CD4-positive, alpha-beta T cell treated with Interleukin-21 for 1 hour (primary cell): ENCODE measurements at regions not wholly inside any gene's neighbourhood (a gene's known extent, or its start where the extent isn't known, plus 50 kb on each side); places are given as distances from the start of the nearest gene placed in this dataset.
"Not testable (repeated sequence)": the region's sequence is repeated elsewhere in the genome, so short reads cannot be mapped to it uniquely, and the experiment has no call there.

Source experiments
- DNase-seq: peaks from one replicate; pipeline ENCODE4 v3.0.0-alpha.2; 2020

DNA sequence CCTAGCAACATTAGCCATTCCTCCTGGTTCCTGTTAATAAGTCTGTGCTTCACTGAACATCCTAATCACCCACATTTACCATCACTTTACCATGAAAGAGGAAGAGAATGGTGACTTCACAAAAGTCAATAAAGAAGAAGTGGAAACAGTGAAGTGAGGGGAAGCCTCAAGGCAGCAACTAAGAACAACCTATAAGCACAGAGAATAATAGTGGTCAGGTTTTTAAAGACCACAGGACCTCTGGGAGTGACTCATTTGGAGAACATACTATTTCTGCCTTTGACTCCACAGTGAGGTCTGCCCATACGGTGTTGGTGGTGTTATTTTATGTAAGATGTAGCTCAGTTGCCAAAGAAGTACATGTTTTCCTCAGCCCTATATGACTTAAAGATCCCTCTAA lies 86.0 kb upstream of the TET2 start:
- peak; percentile 22 for DNase-seq

DNA sequence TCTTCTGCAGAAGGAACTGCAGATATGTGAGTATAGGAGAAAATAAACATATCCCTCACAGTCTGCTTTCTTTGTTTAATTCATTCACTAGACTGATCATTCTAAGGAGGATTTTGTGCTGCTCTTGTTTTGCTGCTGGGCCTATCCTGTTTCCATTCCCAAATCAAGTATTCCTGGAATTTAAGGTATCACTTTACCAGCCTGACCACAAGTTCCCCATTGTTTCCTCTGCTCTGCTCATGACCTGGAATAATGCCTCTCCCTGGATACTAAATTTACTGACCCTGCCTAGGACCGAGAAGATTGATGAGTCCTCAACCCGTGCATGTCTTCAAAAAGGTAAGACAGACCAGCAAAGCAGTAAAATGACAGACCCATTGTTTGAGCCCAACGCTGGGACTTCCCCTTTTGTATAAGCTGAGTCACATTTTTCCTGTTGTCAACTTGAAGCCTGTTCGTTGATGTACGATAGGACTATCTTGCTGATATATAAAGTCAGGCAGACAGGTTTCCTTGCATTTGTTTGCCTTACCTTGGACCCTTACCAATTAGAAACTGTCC lies 85.5 kb upstream of the TET2 start:
- DNase-seq = peak; percentile 29

DNA sequence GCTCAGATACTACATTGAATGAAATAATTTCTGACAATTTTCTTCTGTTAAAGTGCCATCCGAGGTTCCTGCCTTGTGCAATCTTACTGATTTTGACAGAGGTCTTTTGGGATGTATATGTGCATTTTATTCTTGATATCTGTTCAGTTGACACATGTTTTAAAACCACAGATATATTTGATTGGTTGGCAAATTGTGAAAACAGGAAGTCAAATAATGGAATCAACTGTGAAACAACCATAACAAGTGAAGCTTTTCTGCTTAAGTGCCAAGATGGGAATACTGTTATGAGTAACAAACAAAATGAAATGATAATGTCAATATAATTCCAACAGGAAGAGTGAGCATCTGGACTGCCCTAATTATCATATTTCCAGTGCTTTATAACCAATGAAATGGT lies 84.9 kb upstream of the TET2 start:
- DNase-seq = no peak

DNA sequence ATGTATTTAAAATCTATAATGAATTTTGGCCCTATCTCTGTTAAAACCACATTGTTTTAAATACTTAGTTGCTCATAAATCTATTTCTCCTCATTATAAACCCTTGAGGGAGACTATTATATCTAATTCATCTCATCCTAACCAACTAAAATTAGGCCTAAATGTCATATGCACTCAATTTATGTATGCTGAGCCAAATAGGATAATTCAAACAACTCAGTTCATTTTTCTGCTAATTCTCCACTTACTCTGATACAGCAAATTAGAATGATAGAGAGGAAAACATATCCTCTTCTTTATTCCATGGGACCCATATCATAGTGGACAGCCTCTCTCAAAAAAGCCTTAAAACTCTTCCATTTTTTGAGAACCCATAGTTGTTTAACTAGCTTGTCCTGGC lies 80.3 kb upstream of the TET2 start:
- no peak for DNase-seq

DNA sequence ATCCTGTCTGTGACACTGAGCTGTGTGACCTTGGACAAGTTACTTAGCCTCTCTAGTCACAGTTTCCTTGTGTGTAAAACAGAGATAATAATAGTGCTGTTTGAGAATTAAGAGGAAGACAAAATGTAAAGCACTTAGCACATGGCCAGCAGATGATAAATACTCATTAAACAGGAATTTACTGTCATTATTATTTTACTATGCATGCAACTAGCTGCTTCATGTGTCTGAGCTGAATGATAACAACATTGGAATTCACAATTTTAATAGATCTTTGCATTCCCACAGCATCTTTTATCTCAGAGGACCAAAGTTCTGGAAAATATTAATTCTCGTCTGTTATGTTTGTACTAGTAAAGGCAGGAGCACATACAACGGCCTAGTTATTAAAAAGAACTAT lies 79.2 kb upstream of the TET2 start:
- no peak for DNase-seq

DNA sequence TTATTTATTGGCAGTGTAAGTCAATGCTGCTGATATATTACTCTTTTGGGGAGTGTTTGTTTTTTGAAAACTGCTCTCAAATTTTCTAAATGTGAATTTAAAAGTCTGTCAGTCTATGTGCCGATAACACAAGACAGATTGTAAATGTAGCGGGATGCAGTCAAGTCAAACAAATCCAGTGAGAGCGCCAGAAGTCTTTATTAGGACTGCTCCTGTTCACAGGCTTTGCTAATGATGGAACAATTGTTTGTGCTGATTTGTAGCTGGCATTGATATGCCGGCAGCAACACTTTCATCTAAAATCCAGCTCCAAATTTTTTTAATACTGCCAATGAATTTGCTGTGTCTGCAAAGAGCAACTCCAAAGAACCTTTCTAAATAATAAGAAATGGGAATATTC lies 78.7 kb upstream of the TET2 start:
- DNase-seq = no peak

DNA sequence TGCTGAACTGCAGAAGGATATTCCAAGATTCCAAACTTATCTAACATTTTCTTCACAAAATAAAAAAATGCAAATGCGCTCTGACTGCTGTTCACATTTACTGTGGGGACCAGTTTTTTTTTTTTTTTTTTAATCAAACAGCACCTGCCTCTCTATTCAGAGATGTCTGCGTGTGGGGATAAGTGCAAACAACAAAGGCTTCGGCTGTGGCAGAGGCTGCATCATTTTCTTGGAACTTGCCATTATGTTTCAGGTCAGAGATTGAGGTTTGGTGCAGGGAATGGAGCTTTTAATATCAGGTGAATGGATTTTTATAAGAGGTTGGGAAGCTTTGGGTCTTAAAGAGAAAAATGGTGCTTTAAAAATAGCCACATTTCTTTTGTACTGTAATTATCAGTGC lies 78.2 kb upstream of the TET2 start:
- DNase-seq = no peak

DNA sequence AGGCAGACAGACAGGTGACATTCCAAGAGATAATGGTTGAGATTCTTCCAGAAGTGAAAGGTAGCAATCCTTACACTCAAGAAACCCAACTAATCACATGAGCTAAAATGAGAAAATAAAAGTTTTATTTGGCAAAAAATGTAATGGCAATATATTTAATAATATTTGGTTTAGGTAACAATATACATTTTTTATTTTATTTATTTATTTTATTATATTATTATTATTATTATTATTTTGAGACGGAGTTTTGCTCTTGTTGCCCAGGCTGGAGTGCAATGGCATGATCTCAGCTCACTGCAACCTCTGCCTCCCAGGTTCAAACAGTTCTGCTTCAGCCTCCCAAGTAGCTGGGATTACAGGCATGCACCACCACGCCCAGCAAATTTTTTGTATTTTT lies 74.6 kb upstream of the TET2 start:
- not testable (repeated sequence) for DNase-seq

DNA sequence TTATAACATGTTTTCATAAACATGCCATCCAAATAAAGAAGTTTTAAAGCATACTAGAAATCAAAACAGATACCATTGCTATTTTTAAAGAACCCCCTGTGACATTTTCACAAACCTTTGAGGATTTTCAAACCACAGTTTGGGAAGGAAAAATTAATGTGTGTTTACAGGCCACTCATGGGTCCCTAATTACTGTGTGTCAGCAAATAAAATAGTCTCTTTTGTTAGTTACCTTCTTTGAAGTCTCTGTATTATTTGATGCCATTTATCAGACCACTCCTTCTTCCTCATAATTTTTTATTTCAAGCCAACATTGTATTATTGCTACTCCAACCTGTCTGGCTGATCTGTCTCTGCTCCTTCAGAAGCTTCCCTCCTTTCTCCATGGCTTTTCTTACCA lies 72.6 kb upstream of the TET2 start:
- no peak for DNase-seq

DNA sequence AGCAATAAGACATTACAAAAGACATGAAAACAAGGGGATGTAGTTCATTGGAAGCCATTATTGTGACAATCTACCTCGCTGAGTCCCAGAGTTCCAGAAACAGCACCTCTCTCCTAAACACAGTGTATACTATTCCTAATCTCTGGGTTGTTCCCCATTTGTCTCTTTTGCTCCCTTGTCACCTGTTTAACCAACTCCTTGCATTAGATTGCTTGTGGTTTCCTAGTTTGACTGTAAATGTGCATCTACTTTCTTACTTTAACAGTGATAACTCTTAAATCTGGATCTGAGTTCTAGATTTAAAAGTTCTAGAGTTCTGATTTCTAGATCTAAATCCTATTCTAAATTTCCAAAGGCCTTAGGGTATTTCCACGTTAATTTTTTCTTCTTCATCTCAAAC lies 71.6 kb upstream of the TET2 start:
- no peak for DNase-seq

DNA sequence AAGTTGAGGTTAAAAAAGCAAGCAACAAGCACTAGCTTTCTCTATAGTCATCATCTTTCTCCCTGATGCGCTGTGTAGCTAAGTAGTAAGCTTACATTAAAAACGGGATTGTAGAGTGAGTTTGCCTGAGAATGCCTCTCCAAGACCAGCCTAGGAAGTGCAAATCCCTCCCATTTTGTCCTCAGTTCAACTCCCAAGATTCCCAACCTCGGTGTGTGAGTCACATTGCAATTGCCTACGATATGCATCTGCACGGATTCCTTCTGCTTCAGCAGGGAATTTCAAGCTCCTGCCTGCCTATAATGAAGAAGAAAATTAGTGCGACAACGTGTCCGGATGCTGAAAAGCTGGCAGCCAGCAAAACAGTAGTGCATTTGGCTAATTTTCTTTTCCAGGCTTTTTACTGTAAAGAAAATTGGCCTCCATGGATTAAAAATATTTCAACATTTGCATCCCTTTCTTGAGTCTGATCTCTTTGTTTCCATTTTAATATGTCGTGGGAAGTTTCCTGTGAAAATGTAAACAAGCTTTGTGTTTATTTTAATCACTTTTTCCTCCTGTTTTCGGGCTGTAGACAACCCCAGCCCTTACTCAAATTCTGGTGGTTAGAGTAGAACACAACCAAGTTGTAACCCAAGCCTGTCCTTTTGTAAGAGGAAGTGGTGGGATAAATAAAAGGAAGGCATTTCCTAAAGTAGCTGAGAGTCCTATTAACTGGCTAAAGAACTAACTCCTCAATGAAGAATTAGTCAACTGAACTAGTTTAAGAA lies 58.4 kb upstream of the TET2 start:
- DNase-seq = no peak

DNA sequence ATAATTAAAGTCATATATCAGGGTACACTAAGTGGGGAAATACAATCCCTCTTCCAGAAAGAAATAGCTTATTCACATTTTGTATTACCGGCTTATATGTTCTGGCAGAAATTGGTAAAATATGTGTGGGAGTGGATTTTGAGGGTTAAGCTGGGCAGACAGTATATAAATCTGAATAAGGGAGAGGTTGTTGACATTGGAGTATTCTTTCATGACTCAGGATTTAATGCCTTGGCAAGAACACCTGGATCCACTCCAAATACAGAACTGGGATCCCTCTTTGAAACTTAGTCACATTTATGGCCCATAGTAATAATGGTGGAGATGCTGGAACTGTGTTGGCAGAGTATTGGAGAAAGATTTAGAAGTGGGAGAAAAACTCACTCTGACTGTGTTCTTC lies 54.3 kb upstream of the TET2 start:
- no peak for DNase-seq

DNA sequence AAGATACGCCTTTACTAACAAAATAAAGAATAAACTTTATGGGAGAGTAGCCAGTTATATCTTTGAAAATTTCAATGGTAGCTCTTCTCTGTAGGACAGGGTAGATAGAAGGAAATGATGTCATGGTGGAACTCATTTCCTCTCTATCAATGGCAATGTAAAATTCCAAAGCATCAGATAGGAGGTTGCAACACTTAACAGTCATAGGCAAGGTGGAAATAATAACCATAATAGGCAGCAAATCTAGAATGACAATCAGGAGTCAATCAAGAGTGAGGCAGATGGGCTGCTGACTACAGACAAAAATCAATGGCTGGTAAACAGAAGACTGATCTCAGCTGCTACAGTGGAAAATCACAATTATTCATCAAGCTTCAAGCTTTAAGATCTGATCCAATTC lies 53.9 kb upstream of the TET2 start:
- no peak for DNase-seq

DNA sequence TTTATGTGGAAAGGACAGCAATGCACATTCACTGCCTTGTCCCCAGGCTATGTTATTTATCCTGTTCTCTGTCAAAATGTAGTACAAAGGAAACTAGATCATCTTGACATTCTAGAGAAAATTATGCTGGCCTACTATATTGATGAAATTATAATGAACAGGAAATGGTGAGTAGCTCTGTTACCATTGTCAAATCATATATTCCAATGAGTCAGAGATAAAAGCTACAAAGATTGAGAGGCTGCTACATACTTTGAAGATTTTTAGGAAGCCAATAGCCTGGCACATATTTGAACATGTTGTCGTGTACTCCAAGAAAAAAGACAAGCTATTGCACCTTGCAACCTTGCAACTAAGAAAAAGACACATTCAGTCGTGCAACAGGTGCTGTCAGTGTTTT lies 52.7 kb upstream of the TET2 start:
- no peak for DNase-seq
